ENCODE measurements at regions not wholly inside any gene's neighbourhood (a gene's known extent, or its start where the extent isn't known, plus 50 kb on each side); places are given as distances from the start of the nearest gene placed in this dataset.

GRCh38 chr20:57876163-57876562 is 166.3 kb upstream of the PMEPA1 start:
- H3K4me3 ChIP-seq (ENCODE audit: low read length) = no peak overlapping the region
- WGBS = 97% methylated on average over 4 of the region's 4 CpGs
- H3K4me1 ChIP-seq (ENCODE audit: control insufficient read depth, insufficient read depth, low read length) = peaks cover 2% of the 10 kb centered on the region
- no peaks in the 10 kb centered on the region for H3K27me3 ChIP-seq (ENCODE audit: control insufficient read depth, insufficient read depth)
- DNase-seq = no peak
- intact Hi-C loops (cut with DNase I) = no loop called here
- H3K27ac ChIP-seq (ENCODE audit: low read length) = no peak overlapping the region
- H3K9me3 ChIP-seq (ENCODE audit: control insufficient read depth, low read length) = no peaks in the 10 kb centered on the region
- ATAC-seq = no peak

GRCh38 chr20:57874141-57874540 is 164.3 kb upstream of the PMEPA1 start:
- DNase-seq (no peak), ATAC-seq (no peak)
- no peak overlapping the region for H3K27ac ChIP-seq (ENCODE audit: low read length)
- intact Hi-C loops (cut with DNase I) = no loop called here
- no peaks in the 10 kb centered on the region for H3K27me3 ChIP-seq (ENCODE audit: control insufficient read depth, insufficient read depth)
- no peaks in the 10 kb centered on the region for H3K9me3 ChIP-seq (ENCODE audit: control insufficient read depth, low read length)
- no peaks in the 10 kb centered on the region for H3K4me1 ChIP-seq (ENCODE audit: control insufficient read depth, insufficient read depth, low read length)
- H3K4me3 ChIP-seq (ENCODE audit: low read length) = no peak overlapping the region
- WGBS = 95% methylated on average over 7 of the region's 7 CpGs

GRCh38 chr20:57872816-57873409 is 163.1 kb upstream of the PMEPA1 start:
- H3K4me3 ChIP-seq (ENCODE audit: low read length) = no peak overlapping the region
- WGBS = 95% methylated on average over 4 of the region's 4 CpGs

GRCh38 chr20:57871237-57871632 is 161.4 kb upstream of the PMEPA1 start:
- intact Hi-C loops (cut with DNase I) = no loop called here
- no peaks in the 10 kb centered on the region for H3K4me1 ChIP-seq (ENCODE audit: control insufficient read depth, insufficient read depth, low read length)
- 86% methylated on average over 12 of the region's 12 CpGs for WGBS
- no peaks in the 10 kb centered on the region for H3K9me3 ChIP-seq (ENCODE audit: control insufficient read depth, low read length)
- H3K27me3 ChIP-seq (ENCODE audit: control insufficient read depth, insufficient read depth) = no peaks in the 10 kb centered on the region
- DNase-seq (no peak), ATAC-seq (no peak)
- H3K4me3 ChIP-seq (ENCODE audit: low read length) = no peak overlapping the region
- no peak overlapping the region for H3K27ac ChIP-seq (ENCODE audit: low read length)

More at GRCh38 chr20:57872816-57873409, 163.1 kb upstream of the PMEPA1 start:
- ATAC-seq = no peak
- intact Hi-C loops (cut with DNase I) = no loop called here
- no peak for DNase-seq
- Histone ChIP-seq H3K27me3 (ENCODE audit: control insufficient read depth, insufficient read depth) (no peaks in the 10 kb centered on the region), H3K9me3 (ENCODE audit: control insufficient read depth, low read length) (no peaks in the 10 kb centered on the region), H3K27ac (ENCODE audit: low read length) (no peak overlapping the region), H3K4me1 (ENCODE audit: control insufficient read depth, insufficient read depth, low read length) (no peaks in the 10 kb centered on the region)

- no peaks in the 10 kb centered on the region for H3K27me3 ChIP-seq (ENCODE audit: control insufficient read depth, insufficient read depth)
- no peaks in the 10 kb centered on the region for H3K4me1 ChIP-seq (ENCODE audit: control insufficient read depth, insufficient read depth, low read length)
- DNase-seq = no peak
- no peak for ATAC-seq
- 66% methylated on average over 8 of the region's 8 CpGs for WGBS
- intact Hi-C loops (cut with DNase I) = no loop called here
- H3K4me3 ChIP-seq (ENCODE audit: low read length) = no peak overlapping the region
- no peaks in the 10 kb centered on the region for H3K9me3 ChIP-seq (ENCODE audit: control insufficient read depth, low read length)
- no peak overlapping the region for H3K27ac ChIP-seq (ENCODE audit: low read length)
These were observed 160.9 kb upstream of the PMEPA1 start for GRCh38 chr20:57870597-57871236.

- no peak overlapping the region for H3K4me3 ChIP-seq (ENCODE audit: low read length)
- ATAC-seq (no peak), DNase-seq (no peak)
- no peaks in the 10 kb centered on the region for H3K9me3 ChIP-seq (ENCODE audit: control insufficient read depth, low read length)
- H3K4me1 ChIP-seq (ENCODE audit: control insufficient read depth, insufficient read depth, low read length) = no peaks in the 10 kb centered on the region
- WGBS = 83% methylated on average over 9 of the region's 9 CpGs
- H3K27me3 ChIP-seq (ENCODE audit: control insufficient read depth, insufficient read depth) = no peaks in the 10 kb centered on the region
- no peak overlapping the region for H3K27ac ChIP-seq (ENCODE audit: low read length)
- intact Hi-C loops (cut with DNase I) = no loop called here
These were observed 160.1 kb upstream of the PMEPA1 start for GRCh38 chr20:57869951-57870315.

GRCh38 chr20:57869291-57869950 is 159.6 kb upstream of the PMEPA1 start:
- H3K4me1 ChIP-seq (ENCODE audit: control insufficient read depth, insufficient read depth, low read length) = no peaks in the 10 kb centered on the region
- no peak overlapping the region for H3K4me3 ChIP-seq (ENCODE audit: low read length)
- 73% methylated on average over 10 of the region's 10 CpGs for WGBS
- no peak for DNase-seq
- H3K27ac ChIP-seq (ENCODE audit: low read length) = no peak overlapping the region
- H3K27me3 ChIP-seq (ENCODE audit: control insufficient read depth, insufficient read depth) = no peaks in the 10 kb centered on the region
- no peaks in the 10 kb centered on the region for H3K9me3 ChIP-seq (ENCODE audit: control insufficient read depth, low read length)
- ATAC-seq = no peak
- intact Hi-C loops (cut with DNase I) = no loop called here

GRCh38 chr20:57868310-57868709 is 158.5 kb upstream of the PMEPA1 start:
- 89% methylated on average over 15 of the region's 15 CpGs for WGBS
- intact Hi-C loops (cut with DNase I) = no loop called here
- Histone ChIP-seq H3K27ac (ENCODE audit: low read length) (no peak overlapping the region), H3K9me3 (ENCODE audit: control insufficient read depth, low read length) (no peaks in the 10 kb centered on the region), H3K4me3 (ENCODE audit: low read length) (no peak overlapping the region), H3K4me1 (ENCODE audit: control insufficient read depth, insufficient read depth, low read length) (no peaks in the 10 kb centered on the region), H3K27me3 (ENCODE audit: control insufficient read depth, insufficient read depth) (no peaks in the 10 kb centered on the region)
- no peak for ATAC-seq
- DNase-seq = no peak

- Histone ChIP-seq H3K27ac (ENCODE audit: low read length) (no peak overlapping the region), H3K9me3 (ENCODE audit: control insufficient read depth, low read length) (no peaks in the 10 kb centered on the region), H3K4me3 (ENCODE audit: low read length) (no peak overlapping the region), H3K27me3 (ENCODE audit: control insufficient read depth, insufficient read depth) (no peaks in the 10 kb centered on the region), H3K4me1 (ENCODE audit: control insufficient read depth, insufficient read depth, low read length) (no peaks in the 10 kb centered on the region)
- ATAC-seq (no peak), DNase-seq (no peak)
- WGBS = 94% methylated on average over 2 of the region's 2 CpGs
- intact Hi-C loops (cut with DNase I) = no loop called here
These were observed 158.0 kb upstream of the PMEPA1 start for GRCh38 chr20:57867807-57868206.

GRCh38 chr20:57867181-57867803 is 157.5 kb upstream of the PMEPA1 start:
- H3K27ac ChIP-seq (ENCODE audit: low read length) = no peak overlapping the region
- H3K4me1 ChIP-seq (ENCODE audit: control insufficient read depth, insufficient read depth, low read length) = no peaks in the 10 kb centered on the region
- ATAC-seq (no peak), DNase-seq (no peak)
- no peak overlapping the region for H3K4me3 ChIP-seq (ENCODE audit: low read length)
- intact Hi-C loops (cut with DNase I) = no loop called here
- no peaks in the 10 kb centered on the region for H3K27me3 ChIP-seq (ENCODE audit: control insufficient read depth, insufficient read depth)
- H3K9me3 ChIP-seq (ENCODE audit: control insufficient read depth, low read length) = no peaks in the 10 kb centered on the region
- WGBS = 93% methylated on average over 10 of the region's 10 CpGs
